HCT116 (cell line): ENCODE measurements at regions not wholly inside any gene's neighbourhood (a gene's known extent, or its start where the extent isn't known, plus 50 kb on each side); places are given as distances from the start of the nearest gene placed in this dataset.

Experiments
- ATAC-seq: fragments of 200-7000 bp; cut with Tn5 transposase; 2 replicates; pipeline ENCODE4 v1.9.1; 2020; ENCODE audit warnings: mild to moderate bottlenecking, moderate library complexity
- BruUV-seq: library from RNA; stranded (reverse); fragments of 400-500 nt; replicated peaks from 2 replicates; lab custom pipeline; 2021; lab: Mats Ljungman, UMichigan
- CTCF ChIA-PET: fragments of 300-600 bp; sonication (Branson Sonifier 250); formaldehyde crosslinking; loops from one replicate; lab custom pipeline; 2021; ENCODE audit warnings: antibody characterized with exemption; lab: Charles Lee
- POLR2A ChIA-PET: fragments of 300-600, 350-600 bp; sonication (Branson Sonifier 250); formaldehyde crosslinking; loops from one replicate; lab custom pipeline; 2021; ENCODE audit warnings: antibody characterized with exemption; lab: Charles Lee
- RAD21 ChIA-PET, 2 experiments: fragments of 300-600 bp; sonication (Branson Sonifier 250); formaldehyde crosslinking; loops; one replicate each; lab custom pipeline; 2023; ENCODE audit warnings: low total read pairs in 2 of 2; ENCODE audit not compliant: uncharacterized antibody in 2 of 2, unreplicated experiment in 2 of 2, low non-redundant PET in 1 of 2; lab: Charles Lee
- DNase-seq: peaks from one replicate; pipeline ENCODE4 v3.0.0-alpha.2; 2010; ENCODE audit warnings: low read depth, low spot score
- H2AFZ ChIP-seq: fragments of 200-600 bp; shearing (Covaris generic), sonication (generic); 2 replicates; pipeline ENCODE4 v1.6.1; 2017; ENCODE audit warnings: low read depth, mixed run types, mixed read lengths, antibody characterized with exemption, low read length; ENCODE audit not compliant: poor library complexity, severe bottlenecking
- H3K27ac ChIP-seq: 2 replicates; pipeline ENCODE4 v1.5.1; 2012; ENCODE audit warnings: low read depth, low read length
- H3K27me3 ChIP-seq: fragments of 200-600 bp; sonication (generic); 2 replicates; pipeline ENCODE4 v1.6.1; 2016; ENCODE audit warnings: mixed run types, low read length, mixed read lengths; ENCODE audit not compliant: insufficient read depth
- H3K36me3 ChIP-seq, 2 experiments: fragments of 200-500 bp in 1 of 2; fragments of 200-600 bp in 1 of 2; sonication (Bioruptor generic) in 1 of 2; sonication (generic) in 1 of 2; 2 replicates each; pipeline versions ENCODE4 v1.5.1 to v1.6.1; 2014 to 2016; ENCODE audit warnings: low read length in 2 of 2, inconsistent platforms in 1 of 2, mixed read lengths in 1 of 2, mixed run types in 1 of 2; ENCODE audit not compliant: insufficient read depth in 2 of 2, control insufficient read depth in 1 of 2
- H3K4me1 ChIP-seq, 2 experiments: fragments of 200-600 bp in 1 of 2; sonication (generic) in 1 of 2; 2 replicates each; pipeline versions ENCODE4 v1.5.1 to v1.6.1; 2012 to 2017; ENCODE audit warnings: low read length in 2 of 2, inconsistent platforms in 1 of 2, mild to moderate bottlenecking in 1 of 2, mixed read lengths in 1 of 2, mixed run types in 1 of 2, moderate library complexity in 1 of 2; ENCODE audit not compliant: insufficient read depth in 2 of 2, control insufficient read depth in 1 of 2
- H3K4me2 ChIP-seq: fragments of 200-600 bp; sonication (generic); 2 replicates; pipeline ENCODE4 v1.6.1; 2017; ENCODE audit warnings: mixed run types, low read length, mixed read lengths
- H3K4me3 ChIP-seq, 2 experiments: fragments of 200-600 bp in 1 of 2; sonication (generic) in 1 of 2; replicated peaks in 1 of 2; 2 replicates each; pipeline ENCODE4 v1.5.1; 2011 to 2016; ENCODE audit warnings: low read length in 2 of 2, control low read depth in 1 of 2, low read depth in 1 of 2, mild to moderate bottlenecking in 1 of 2, mixed read lengths in 1 of 2, mixed run types in 1 of 2
- H3K79me2 ChIP-seq: fragments of 200-600 bp; sonication (generic); 2 replicates; pipeline ENCODE4 v1.6.1; 2017; ENCODE audit warnings: mild to moderate bottlenecking, mixed run types, low read length, moderate library complexity, mixed read lengths; ENCODE audit not compliant: insufficient read depth
- H3K9ac ChIP-seq: fragments of 200-600 bp; sonication (generic); 2 replicates; pipeline ENCODE4 v1.6.1; 2016; ENCODE audit warnings: low read length, mixed read lengths
- H3K9me2 ChIP-seq: fragments of 200-600 bp; sonication (generic), shearing (Covaris generic); 2 replicates; pipeline ENCODE4 v1.6.1; 2017; ENCODE audit warnings: mixed run types, mild to moderate bottlenecking, moderate library complexity; ENCODE audit not compliant: insufficient read depth
- H3K9me3 ChIP-seq, 2 experiments: fragments of 200-500 bp in 1 of 2; fragments of 200-600 bp in 1 of 2; sonication (Bioruptor generic) in 1 of 2; sonication (generic) in 1 of 2; 2 replicates each; pipeline ENCODE4 v1.6.1; 2014 to 2017; ENCODE audit warnings: low read length in 2 of 2, mixed read lengths in 2 of 2, inconsistent platforms in 1 of 2, low read depth in 1 of 2, mild to moderate bottlenecking in 1 of 2, mixed run types in 1 of 2, moderate library complexity in 1 of 2; ENCODE audit not compliant: control insufficient read depth in 1 of 2, insufficient read depth in 1 of 2
- H4K20me1 ChIP-seq: fragments of 200-600 bp; sonication (generic), shearing (Covaris generic); 2 replicates; pipeline ENCODE4 v1.6.1; 2017; ENCODE audit warnings: mixed run types, mild to moderate bottlenecking, moderate library complexity; ENCODE audit not compliant: insufficient read depth
- ATF3 ChIP-seq: IDR thresholded peaks from 2 replicates; pipeline ENCODE4 v1.6.1; 2012
- CBX3 ChIP-seq: IDR thresholded peaks from 2 replicates; pipeline ENCODE4 v1.6.1; 2012; ENCODE audit warnings: low read depth
- CTCF ChIP-seq, 3 experiments: fragments of 200-600 bp in 1 of 3; sonication (generic) in 1 of 3; IDR thresholded peaks in 2 of 3; conservative IDR thresholded peaks in 1 of 3; 2 replicates each; pipeline ENCODE4 v1.5.1; 2012 to 2017; ENCODE audit warnings: low read depth in 2 of 3, low read length in 2 of 3, antibody characterized with exemption in 1 of 3, borderline replicate concordance in 1 of 3, control low read depth in 1 of 3, mild to moderate bottlenecking in 1 of 3, mixed read lengths in 1 of 3, mixed run types in 1 of 3, moderate library complexity in 1 of 3; ENCODE audit not compliant: insufficient read depth in 1 of 3
- ELF1 ChIP-seq: IDR thresholded peaks from 2 replicates; pipeline ENCODE4 v1.6.1; 2012; ENCODE audit warnings: low read depth, borderline replicate concordance
- MAX ChIP-seq: IDR thresholded peaks from 2 replicates; pipeline ENCODE4 v1.6.1; 2012
- RAD21 ChIP-seq: IDR thresholded peaks from 2 replicates; pipeline ENCODE4 v1.6.1; 2012; ENCODE audit warnings: low read depth, mild to moderate bottlenecking
- SP1 ChIP-seq: IDR thresholded peaks from 2 replicates; pipeline ENCODE4 v1.6.1; 2012; ENCODE audit warnings: low read depth
- SRF ChIP-seq: IDR thresholded peaks from 2 replicates; pipeline ENCODE4 v1.6.1; 2012; ENCODE audit warnings: low read depth
- TCF7L2 ChIP-seq: IDR thresholded peaks from 2 replicates; pipeline ENCODE4 v1.7.0; 2011; ENCODE audit warnings: borderline replicate concordance, inconsistent platforms; ENCODE audit not compliant: insufficient read depth, insufficient read length; ENCODE audit errors: extremely low read depth
- YY1 ChIP-seq: IDR thresholded peaks from 2 replicates; pipeline ENCODE4 v1.6.1; 2011; ENCODE audit warnings: low read length, low read depth, moderate library complexity, mild to moderate bottlenecking; ENCODE audit not compliant: insufficient replicate concordance; ENCODE audit errors: extremely low read depth
- ZBTB33 ChIP-seq: IDR thresholded peaks from 2 replicates; pipeline ENCODE4 v1.6.1; 2011; ENCODE audit warnings: mild to moderate bottlenecking, low read length, moderate library complexity; ENCODE audit not compliant: insufficient replicate concordance; ENCODE audit errors: extremely low read depth
- ZFX ChIP-seq: fragments of 450-650 bp; IDR thresholded peaks from 2 replicates; pipeline ENCODE4 v1.6.1; 2017
- ZNF274 ChIP-seq: fragments of 200-500 bp; sonication (Bioruptor generic); IDR thresholded peaks from 2 replicates; pipeline ENCODE4 v1.6.1; 2014; ENCODE audit warnings: mild to moderate bottlenecking, low read depth, low read length, inconsistent platforms
- intact Hi-C: fragments of 100-400 bp; cut with micrococcal nuclease; formaldehyde crosslinking; loops from 2 replicates; pipeline ENCODE4 v1.10.0; 2022

GRCh38 chr18:28831476-28831875, 654.5 kb upstream of the CDH2 start (continued):
- TF ChIP-seq CTCF (IDR thresholded peaks at IDR 0.05 in 2 of 3, conservative IDR thresholded peaks at IDR 0.05 in 1 of 3; ENCODE audit: borderline replicate concordance in 1 of 3, insufficient read depth in 1 of 3, low read depth in 2 of 3, low read length in 2 of 3) = no peak
- no peak for TF ChIP-seq ZNF274
- no peak for TF ChIP-seq YY1
- TF ChIP-seq RAD21 = no peak
- TF ChIP-seq MAX = no peak
- no peak for TF ChIP-seq TCF7L2
- TF ChIP-seq SP1 = no peak

- no peak overlapping the region for H3K27ac ChIP-seq
- ATAC-seq = no peak
- DNase-seq = no peak
- RAD21 ChIA-PET = no interaction called here
- no peaks in the 10 kb centered on the region for H3K36me3 ChIP-seq
- H4K20me1 ChIP-seq = no peaks in the 10 kb centered on the region
- POLR2A ChIA-PET = no interaction called here
- H3K9me3 ChIP-seq = no peaks in the 10 kb centered on the region
- CTCF ChIA-PET = no interaction called here
- no peaks in the 10 kb centered on the region for H3K27me3 ChIP-seq
- 0 out of 4 replicates have a peak, but pooled peaks cover 0 to 2% of the 10 kb centered on the region in 2 experiments for H3K4me1 ChIP-seq
- H3K9ac ChIP-seq = no peak overlapping the region
- intact Hi-C loops = no loop called here
- no peak overlapping the region for H2AFZ ChIP-seq
- no peak overlapping the region for H3K4me3 ChIP-seq
- no TSS peak for BruUV-seq
- no peaks in the 10 kb centered on the region for H3K9me2 ChIP-seq
- no peak overlapping the region for H3K4me2 ChIP-seq
- no peaks in the 10 kb centered on the region for H3K79me2 ChIP-seq
- TF ChIP-seq ELF1 (no peak), SRF (no peak), ZFX (no peak), CTCF (IDR thresholded peaks at IDR 0.05 in 2 of 3, conservative IDR thresholded peaks at IDR 0.05 in 1 of 3; ENCODE audit: borderline replicate concordance in 1 of 3, insufficient read depth in 1 of 3, low read depth in 2 of 3, low read length in 2 of 3) (no peak), ATF3 (no peak), ZBTB33 (no peak), YY1 (no peak), CBX3 (no peak), MAX (no peak)
These were observed 649.2 kb upstream of the CDH2 start for GRCh38 chr18:28826107-28826506.
